Left lung (tissue), 4 donors: ENCODE measurements at regions not wholly inside any gene's neighbourhood (a gene's known extent, or its start where the extent isn't known, plus 50 kb on each side); places are given as distances from the start of the nearest gene placed in this dataset.

ENCODE experiments used
- ATAC-seq: fragments of 200-7000 bp; cut with Tn5 transposase; one replicate; pipeline ENCODE4 v1.9.1; 2020; ENCODE audit warnings: moderate library complexity
- DNase-seq, 4 donors: peaks; one replicate each; pipeline ENCODE4 v3.0.0-alpha.2; 2013 to 2020
- H3K27ac ChIP-seq, 2 donors: fragments of 200-600 bp; sonication (generic) in 1 of 2; one replicate each; pipeline versions ENCODE4 v1.5.0 to v1.8.0; 2020 to 2021
- H3K27me3 ChIP-seq, 2 donors: fragments of 200-600 bp; sonication (generic) in 1 of 2; one replicate each; pipeline versions ENCODE4 v1.5.0 to v1.8.0; 2020 to 2021
- H3K36me3 ChIP-seq, 2 donors: fragments of 200-600 bp; sonication (generic) in 1 of 2; one replicate each; pipeline versions ENCODE4 v1.5.0 to v1.8.0; 2020 to 2021
- H3K4me1 ChIP-seq, 2 donors: fragments of 200-600 bp; one replicate each; pipeline ENCODE4 v1.8.0; 2021
- H3K4me3 ChIP-seq, 2 donors: fragments of 200-600 bp; sonication (generic) in 1 of 2; one replicate each; pipeline versions ENCODE4 v1.5.0 to v1.8.0; 2020 to 2021; ENCODE audit warnings: mild to moderate bottlenecking in 1 of 2
- H3K9me3 ChIP-seq, 2 donors: fragments of 200-600 bp; sonication (generic) in 1 of 2; one replicate each; pipeline versions ENCODE4 v1.5.0 to v1.8.0; 2020 to 2021
- intact Hi-C, 2 donors: fragments of 100-400 bp; cut with DNase I; formaldehyde crosslinking; loops; one replicate each; pipeline versions ENCODE4 v1.11.2 to v1.14.2; 2022
- TF ChIP-seq, protein P1 (sequence below), 2 donors: fragments of 200-600 bp; sonication (generic) in 1 of 2; IDR thresholded peaks; one replicate each; pipeline versions ENCODE4 v1.5.0 to v1.8.0; 2021; ENCODE audit warnings: antibody characterized with exemption in 2 of 2
- donor health status: DM: no; HTN: yes; CAD: no.
- donor health status: DM: no; HTN: no; CAD: no.

DNA sequence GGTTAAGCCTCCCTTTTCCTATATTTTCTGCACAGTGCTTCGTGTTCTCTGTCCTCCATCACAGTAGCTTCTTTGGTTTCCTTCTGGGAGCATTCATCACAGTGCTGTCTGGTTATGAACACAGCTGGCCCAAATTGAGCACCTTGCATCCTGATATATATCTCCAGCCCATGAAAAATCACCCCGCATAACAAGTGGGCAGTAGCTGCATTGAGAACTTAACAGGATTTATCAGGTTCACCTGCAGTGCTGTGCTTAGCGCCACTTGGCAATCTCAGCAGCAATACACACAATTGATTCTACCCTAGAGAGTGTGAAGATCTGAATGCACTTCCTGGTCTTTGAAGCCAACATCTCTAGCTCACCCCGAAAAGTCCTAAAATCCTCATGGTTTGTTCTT lies 408.0 kb downstream of the RNF144A start:
- no peak overlapping the region for H3K4me3 ChIP-seq
- TF ChIP-seq, protein P1, sequence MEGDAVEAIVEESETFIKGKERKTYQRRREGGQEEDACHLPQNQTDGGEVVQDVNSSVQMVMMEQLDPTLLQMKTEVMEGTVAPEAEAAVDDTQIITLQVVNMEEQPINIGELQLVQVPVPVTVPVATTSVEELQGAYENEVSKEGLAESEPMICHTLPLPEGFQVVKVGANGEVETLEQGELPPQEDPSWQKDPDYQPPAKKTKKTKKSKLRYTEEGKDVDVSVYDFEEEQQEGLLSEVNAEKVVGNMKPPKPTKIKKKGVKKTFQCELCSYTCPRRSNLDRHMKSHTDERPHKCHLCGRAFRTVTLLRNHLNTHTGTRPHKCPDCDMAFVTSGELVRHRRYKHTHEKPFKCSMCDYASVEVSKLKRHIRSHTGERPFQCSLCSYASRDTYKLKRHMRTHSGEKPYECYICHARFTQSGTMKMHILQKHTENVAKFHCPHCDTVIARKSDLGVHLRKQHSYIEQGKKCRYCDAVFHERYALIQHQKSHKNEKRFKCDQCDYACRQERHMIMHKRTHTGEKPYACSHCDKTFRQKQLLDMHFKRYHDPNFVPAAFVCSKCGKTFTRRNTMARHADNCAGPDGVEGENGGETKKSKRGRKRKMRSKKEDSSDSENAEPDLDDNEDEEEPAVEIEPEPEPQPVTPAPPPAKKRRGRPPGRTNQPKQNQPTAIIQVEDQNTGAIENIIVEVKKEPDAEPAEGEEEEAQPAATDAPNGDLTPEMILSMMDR (IDR thresholded peaks at IDR 0.05) = no peak
- peaks cover 0 to 9% of the 10 kb centered on the region in 2 donors for H3K27me3 ChIP-seq
- DNase-seq (no peak), ATAC-seq (no peak)
- no peak overlapping the region for H3K27ac ChIP-seq
- no peaks in the 10 kb centered on the region for H3K4me1 ChIP-seq
- intact Hi-C loops = no loop called here
- H3K9me3 ChIP-seq = no peaks in the 10 kb centered on the region
- H3K36me3 ChIP-seq = no peaks in the 10 kb centered on the region

DNA sequence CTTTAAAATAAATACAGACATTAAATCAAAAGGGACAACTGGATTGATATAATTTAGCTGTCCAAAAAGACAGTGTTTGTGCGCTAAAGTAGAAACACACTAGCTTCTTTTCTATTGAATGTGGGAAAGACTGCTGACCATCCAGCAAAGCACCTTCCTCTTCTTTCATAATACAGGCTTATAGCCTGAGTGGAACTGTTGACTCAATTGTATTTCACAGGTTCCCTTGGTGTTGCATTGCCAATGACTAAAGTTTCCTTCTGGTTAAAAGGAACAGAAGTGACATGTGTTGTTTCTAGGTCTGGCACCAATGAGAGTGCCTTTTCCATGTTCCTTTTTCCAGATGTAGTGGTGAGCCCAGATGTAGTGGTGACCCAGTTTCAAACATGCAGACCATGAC lies 412.3 kb downstream of the RNF144A start:
- Histone ChIP-seq H3K4me1 (no peaks in the 10 kb centered on the region), H3K9me3 (no peaks in the 10 kb centered on the region), H3K27ac (no peak overlapping the region), H3K36me3 (no peaks in the 10 kb centered on the region), H3K4me3 (no peak overlapping the region), H3K27me3 (peaks cover 0 to 8% of the 10 kb centered on the region in 2 donors)
- intact Hi-C loops = no loop called here
- no peak for ATAC-seq
- TF ChIP-seq, protein P1 (IDR thresholded peaks at IDR 0.05) = no peak
- DNase-seq = no peak

DNA sequence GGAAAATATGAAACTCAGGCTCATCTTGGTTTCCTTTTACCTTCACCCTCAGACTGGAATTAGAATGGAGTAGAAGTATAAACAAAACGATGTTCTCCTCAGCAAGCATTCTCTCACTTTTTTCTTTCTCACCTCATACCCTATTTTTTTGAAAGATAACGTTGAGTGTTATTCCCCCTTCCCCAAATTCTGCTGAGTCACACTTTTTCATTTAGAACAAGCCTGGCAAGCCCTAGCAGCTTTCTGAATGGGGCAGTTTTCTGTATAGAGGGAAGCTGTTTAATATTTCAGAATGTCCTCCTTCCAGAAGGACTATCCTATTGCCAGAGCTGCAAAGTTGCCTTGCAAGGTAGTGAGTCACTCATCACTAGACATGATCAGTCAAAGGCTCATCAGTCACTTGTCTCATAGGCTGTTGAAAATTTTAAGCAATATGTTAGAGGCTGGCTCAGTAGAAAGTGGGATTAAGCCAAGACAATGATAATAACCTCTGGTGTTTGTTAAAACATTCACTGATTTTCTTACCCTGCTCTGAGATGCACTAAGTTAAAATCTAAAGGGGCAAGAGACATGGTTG lies 416.1 kb downstream of the RNF144A start:
- intact Hi-C loops = no loop called here
- Histone ChIP-seq H3K27ac (no peak overlapping the region), H3K27me3 (no peaks in the 10 kb centered on the region), H3K4me3 (no peak overlapping the region), H3K9me3 (no peaks in the 10 kb centered on the region), H3K4me1 (no peaks in the 10 kb centered on the region), H3K36me3 (no peaks in the 10 kb centered on the region)
- ATAC-seq = no peak
- no peak for DNase-seq
- TF ChIP-seq, protein P1 (IDR thresholded peaks at IDR 0.05) = no peak

DNA sequence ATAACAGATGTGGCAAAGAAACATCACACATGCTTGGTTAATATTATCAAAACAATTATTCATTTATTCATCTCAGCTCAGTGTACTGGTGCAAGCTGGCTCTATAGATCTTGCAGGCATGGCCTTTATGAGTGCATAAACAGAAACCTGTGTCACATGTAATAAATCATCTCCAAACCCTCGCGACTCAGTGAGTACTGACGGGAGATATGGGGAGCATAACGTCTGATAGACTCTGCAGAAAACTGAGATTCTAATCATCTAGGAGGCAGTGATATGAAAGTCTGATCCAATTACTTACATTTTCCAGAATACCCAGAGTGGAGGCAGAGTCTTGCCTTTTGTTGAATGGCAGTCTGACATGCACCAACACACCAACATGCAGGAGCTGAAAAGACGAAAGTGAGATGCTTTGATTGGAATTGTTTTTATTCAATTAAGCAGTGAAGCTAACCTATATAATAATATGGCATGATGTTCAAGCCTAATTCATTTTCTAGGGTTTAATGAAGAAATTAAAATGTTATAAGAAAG lies 416.8 kb downstream of the RNF144A start:
- TF ChIP-seq, protein P1 (IDR thresholded peaks at IDR 0.05) = no peak
- H3K9me3 ChIP-seq = no peaks in the 10 kb centered on the region
- no peak overlapping the region for H3K4me3 ChIP-seq
- intact Hi-C loops = no loop called here
- no peaks in the 10 kb centered on the region for H3K4me1 ChIP-seq
- DNase-seq (no peak), ATAC-seq (no peak)
- H3K27me3 ChIP-seq = no peaks in the 10 kb centered on the region
- no peak overlapping the region for H3K27ac ChIP-seq
- no peaks in the 10 kb centered on the region for H3K36me3 ChIP-seq

DNA sequence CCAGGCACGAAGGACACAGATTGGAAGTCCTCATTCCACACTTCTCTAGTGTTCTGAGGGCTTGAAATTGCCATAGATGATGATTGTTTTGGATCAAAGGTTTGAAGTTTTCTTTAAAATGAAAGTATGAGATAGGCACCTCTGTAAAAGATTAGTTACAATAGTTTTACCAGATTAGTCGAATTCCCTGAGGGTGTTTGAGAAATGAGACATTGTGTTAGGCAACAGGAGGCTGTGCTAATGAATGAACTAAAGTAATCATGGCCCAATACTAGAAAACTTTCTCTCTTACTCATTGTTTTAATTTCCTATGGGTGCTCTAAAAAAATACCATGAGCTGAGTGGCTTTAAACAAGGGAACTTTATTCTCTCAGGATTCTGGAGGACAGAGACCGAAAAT lies 421.7 kb downstream of the RNF144A start:
- intact Hi-C loops = no loop called here
- Histone ChIP-seq H3K27me3 (no peaks in the 10 kb centered on the region), H3K9me3 (no peaks in the 10 kb centered on the region), H3K36me3 (no peaks in the 10 kb centered on the region), H3K27ac (no peak overlapping the region), H3K4me3 (no peak overlapping the region), H3K4me1 (no peaks in the 10 kb centered on the region)
- no peak for DNase-seq
- TF ChIP-seq, protein P1 (IDR thresholded peaks at IDR 0.05) = no peak
- no peak for ATAC-seq
